Anterior cingulate cortex (tissue), 58 donors: ENCODE measurements at regions not wholly inside any gene's neighbourhood (a gene's known extent, or its start where the extent isn't known, plus 50 kb on each side); places are given as distances from the start of the nearest gene placed in this dataset.

Experiments
- DNase-seq, 58 donors: peaks; one replicate each; lab custom pipeline; 2025; lab: John Stamatoyannopoulos, UW

DNA sequence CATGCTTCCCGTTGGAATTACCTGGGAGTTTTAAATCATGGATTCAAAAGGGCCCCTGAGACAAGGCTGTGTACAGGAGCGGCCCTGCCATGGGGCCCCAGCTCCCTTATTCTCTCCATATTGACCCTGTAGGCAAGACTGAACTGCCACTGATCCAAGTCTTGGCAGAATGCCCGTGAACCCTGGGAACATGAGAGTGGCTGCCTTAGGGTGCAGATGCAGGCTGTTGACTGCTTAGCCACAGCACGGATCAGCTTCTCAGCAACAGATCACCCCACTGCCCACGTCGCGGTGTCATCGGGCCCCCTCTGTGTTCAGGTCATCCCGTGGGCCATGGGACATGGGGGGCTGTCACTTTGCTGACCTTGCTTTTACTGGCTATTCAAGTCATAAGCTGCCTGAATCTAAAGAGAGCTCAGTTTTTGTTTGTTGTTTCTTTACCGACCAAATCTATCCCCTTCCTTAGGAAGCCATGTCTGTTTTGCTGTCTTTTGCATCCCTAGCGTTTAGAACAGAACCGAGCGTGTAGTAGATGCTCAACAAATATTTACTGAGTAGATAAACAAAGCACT is 83.4 kb downstream of the MATN1 start:
- no peak for DNase-seq

DNA sequence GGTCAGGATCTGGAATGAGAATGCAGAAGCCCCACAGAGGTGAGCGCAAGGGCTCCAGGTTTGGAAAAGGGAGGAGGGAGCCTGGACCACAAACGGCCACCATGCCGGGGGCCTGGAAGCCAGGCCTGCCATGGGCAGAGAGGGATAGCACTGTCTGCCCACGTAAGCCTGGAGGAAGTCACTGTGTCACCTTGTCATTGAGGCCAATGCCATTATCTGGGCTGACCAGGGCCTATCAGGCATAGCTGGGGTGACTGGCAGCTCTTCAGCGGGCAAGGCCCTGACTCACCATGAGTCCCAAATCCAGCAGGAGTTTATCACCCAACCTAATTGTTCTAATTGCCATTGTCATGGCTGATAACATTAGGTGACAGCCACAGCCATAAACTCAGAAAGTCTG is 84.6 kb downstream of the MATN1 start:
- no peak for DNase-seq

DNA sequence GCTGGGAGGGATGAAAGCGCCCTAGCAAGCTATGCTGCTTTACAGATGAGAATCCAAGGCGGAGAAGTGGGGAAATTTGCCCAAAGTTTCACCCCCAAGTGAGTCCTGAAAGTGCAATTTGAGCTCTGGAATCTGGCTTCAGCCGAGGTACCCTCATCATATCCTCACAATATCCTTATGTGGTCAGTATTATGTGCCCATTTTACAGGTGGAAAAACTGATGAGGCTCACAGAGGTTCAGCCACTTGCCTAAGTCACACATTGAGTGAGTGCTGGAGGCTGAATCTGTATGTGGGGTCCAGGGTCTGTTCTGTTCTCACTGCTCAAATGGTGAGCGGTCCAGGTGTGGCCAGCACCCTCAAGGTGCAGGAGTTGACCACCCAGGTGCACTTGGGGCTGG is 85.3 kb downstream of the MATN1 start:
- DNase-seq: no peak

DNA sequence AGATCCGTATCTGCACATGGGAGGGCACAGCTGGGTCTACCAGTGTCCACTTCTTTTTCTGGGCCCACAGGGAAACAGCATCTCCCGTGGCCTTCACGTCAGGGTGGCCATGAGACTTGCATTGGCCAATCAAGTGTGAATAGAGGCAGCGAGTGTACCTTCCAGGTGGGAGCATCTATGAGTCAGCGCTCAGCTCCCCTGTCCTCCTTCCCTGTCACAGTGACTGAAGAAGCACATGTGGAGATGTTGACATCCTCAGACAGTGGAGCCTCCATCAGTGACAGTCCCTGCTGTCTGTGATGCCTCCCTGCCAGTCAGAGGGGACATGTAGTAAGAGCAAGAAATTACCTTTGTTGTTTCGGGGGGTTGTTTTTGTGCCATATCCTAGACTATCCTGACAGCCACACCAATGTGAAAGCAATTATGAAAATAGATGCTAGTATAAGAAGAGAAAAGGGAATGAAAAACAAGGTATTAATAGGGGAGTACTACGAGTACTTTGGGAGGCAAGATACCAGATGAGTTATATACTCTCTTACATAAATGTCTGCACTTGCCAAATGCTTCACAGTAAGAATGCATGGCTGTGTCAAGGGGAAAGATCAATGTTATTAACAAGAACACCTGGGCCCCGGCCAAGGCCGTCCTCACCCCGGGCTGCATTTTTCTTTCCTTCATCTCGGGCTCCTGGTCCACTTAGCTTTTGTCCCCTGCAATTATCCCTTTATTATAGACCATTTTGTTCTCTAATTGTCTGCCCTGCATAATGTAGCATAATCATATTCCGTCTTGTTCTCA is 86.0 kb downstream of the MATN1 start:
- DNase-seq: no peak

GRCh38 chr1:30636621-30637020 is 86.8 kb downstream of the MATN1 start:
- DNase-seq: no peak

- DNase-seq: peak in 1 of 58 donors; percentile 9
Measured at GRCh38 chr1:30635391-30635975, 87.9 kb downstream of the MATN1 start.

DNA sequence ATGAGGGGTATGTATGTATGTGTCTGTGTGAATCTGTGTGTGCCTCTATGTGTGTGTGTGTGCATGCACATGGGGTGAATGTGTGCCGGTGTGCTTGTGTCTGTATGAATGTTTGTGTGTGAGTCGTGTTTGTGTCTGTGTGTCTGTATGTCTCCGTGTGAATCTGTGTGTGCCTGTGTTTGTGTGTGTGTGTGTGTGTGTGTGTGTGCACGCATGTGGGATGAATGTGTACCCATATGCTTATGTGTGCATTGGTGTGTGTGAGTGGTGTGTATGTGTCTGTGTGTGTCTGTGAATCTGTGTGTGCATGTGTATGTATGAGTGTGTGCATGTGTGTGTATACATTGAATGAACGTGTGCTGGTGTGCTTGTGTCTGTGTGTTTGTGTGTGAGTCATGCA is 88.9 kb downstream of the MATN1 start:
- DNase-seq: no peak

DNA sequence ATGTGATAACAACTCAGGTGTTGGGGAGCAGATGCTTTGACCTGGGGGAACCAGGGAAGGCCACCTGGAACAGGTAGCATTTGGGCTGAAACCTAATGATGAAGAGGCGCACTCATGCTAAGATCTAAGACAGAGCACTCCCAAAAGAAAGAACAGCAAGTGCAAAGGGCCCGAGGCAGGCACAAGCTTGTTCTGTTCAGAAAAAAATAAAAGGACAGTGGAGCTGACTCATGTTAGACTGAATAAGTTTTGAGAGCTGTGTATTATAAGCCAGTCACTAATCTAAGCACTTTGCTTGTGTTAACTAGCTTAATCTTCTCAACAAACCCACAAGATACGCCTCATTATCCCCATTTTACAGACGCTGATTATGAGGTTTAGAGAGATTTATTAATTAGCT is 90.1 kb downstream of the MATN1 start:
- DNase-seq: no peak

DNA sequence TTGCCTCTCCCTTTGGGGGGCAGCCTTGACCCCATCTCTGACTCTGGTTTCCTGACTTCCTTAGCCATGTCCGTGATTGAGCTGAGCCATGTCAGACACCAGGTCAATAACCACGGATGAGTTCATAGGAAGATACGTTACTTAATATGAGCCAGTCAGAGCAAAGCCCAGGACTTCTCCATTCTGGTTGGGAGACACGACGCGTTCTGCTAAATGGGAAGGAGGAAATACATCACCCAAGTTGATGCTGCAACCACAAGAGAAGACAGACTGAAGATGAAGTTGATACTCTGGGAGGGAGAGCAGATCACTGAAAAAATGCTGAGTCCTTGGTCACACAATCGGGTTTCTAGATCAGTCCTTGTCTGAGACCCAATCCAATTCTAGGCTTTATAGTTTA is 90.9 kb downstream of the MATN1 start:
- DNase-seq: no peak

DNA sequence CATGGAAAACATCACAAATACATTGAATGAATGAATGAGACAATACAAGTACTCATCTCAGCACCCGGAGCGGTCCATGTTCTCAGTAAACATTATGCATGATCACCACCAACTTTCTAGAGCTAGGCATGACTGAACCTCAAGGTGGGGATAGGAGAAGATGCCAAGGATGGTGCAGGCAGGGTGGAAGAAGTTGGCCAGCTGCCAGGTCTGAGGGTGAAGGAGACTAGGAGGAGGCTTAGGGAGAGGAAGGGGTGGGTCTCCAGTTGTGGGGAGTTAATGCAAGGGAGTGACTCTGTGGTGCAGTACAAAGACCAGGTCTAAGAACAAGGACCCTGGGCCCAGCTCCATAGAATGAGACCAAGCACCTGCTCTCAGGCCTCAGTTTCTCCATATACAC is 91.7 kb downstream of the MATN1 start:
- DNase-seq: no peak

- DNase-seq: no peak
Measured at GRCh38 chr1:30629501-30629900, 93.9 kb downstream of the MATN1 start.

DNA sequence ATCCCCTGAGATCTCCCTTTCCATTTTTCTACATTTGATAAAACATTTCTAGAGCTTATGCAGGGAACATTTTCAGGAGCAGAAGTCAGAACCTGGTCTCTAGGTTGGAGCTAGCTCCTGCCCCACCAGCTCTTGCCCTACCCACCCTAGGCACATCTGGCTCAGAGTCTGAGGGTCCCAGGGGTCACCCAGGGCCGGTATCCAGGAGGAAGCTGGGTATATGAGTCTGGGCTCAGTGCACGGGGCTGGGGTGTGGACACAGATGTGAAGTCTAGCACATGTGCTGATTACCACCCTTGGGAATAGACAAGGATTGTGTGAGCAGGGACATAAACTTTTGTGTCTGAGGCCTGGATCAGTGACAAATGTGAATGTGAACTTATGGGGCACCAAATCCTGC is 95.4 kb downstream of the MATN1 start:
- no peak for DNase-seq

- DNase-seq: no peak
Measured at GRCh38 chr1:30627206-30627605, 96.2 kb downstream of the MATN1 start.

DNA sequence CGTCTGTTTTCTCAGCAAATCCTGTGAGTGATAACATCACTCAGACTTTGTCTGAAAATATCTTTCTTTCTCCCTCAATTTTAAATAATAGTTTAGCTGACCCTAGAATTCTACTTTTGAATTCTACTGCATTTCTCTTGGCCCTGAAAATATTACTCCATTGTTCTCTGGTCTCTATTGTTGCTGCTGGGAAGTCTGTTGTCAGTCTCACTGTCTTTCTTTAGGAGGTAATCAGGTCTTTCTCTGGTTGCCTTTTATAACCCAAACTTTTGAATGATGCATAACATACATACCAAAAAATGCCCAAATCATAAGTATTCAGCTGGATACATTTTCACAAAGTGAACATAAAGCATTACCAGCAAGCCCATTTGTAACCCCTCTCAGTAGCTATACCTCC is 100.0 kb downstream of the MATN1 start:
- DNase-seq: no peak

DNA sequence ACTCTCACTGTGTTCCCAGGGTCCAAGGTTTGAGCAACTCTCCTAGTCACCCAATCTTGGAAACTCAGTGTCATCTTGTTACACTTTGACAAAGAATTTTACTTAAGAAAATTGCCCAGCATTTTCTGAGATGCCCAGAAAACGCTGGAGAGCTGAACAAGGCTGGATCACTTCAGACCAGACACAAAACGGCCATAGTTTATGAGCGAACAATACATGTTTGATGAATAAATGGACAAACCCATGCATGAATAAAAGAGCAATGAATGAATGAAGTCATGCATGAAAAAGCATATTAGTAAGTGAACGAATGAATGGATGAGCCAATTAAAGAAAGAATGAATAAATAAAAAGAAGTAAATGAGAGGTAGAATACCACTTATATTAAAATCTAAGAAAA is 103.8 kb downstream of the MATN1 start:
- no peak for DNase-seq

GRCh38 chr1:30618335-30618747 is 105.0 kb downstream of the MATN1 start:
- no peak for DNase-seq

DNA sequence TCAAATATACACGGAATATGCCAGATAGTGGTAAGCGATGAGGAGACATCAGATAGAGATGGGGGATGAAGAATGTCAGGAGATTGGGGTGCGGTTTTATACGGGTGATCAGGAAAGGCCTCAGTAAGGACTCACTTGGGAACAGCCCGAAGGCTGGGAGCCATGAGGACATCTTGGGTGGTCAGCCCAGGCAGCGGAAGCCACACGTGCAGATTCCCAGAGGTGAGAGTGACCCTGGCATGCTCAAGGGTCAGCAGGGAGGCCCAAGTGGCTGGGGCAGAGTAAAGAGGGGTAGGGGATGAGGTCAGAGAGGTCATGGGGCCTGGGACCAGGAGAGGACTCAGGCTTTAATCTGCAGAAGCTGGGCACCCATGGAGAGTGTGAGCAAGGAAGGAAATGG is 106.6 kb downstream of the MATN1 start:
- no peak for DNase-seq

- DNase-seq: no peak
Measured at GRCh38 chr1:30615816-30616590, 107.4 kb downstream of the MATN1 start.

GRCh38 chr1:30615076-30615795 is 108.1 kb downstream of the MATN1 start:
- no peak for DNase-seq

DNA sequence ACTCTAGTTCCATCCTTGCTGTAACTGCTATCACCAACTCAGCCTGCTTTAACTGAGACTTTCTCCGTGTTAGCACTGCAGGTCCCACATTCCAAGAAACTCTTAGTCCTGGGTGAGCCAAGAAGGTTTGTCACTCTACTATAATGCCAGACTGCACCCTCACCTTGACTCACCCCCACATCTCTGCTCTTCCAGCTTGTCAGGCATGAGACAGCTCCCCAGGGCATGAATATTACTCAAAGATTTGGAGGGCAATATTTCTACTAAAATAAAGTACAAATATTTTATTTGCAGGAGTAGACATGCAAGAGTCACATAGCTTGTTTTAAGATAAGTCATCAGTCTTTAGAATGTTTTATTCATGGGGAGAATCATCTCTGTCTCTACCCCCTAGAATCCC is 110.2 kb downstream of the MATN1 start:
- no peak for DNase-seq
